ENCODE measurements at regions not wholly inside any gene's neighbourhood (a gene's known extent, or its start where the extent isn't known, plus 50 kb on each side); places are given as distances from the start of the nearest gene placed in this dataset.
"Not testable (repeated sequence)": the region's sequence is repeated elsewhere in the genome, so short reads cannot be mapped to it uniquely, and the experiment has no call there.

- no peak for TF ChIP-seq CTCF (IDR thresholded peaks at IDR 0.05)
- no peaks in the 10 kb centered on the region for H3K9me3 ChIP-seq
- DNase-seq (ENCODE audit: low spot score in 2 of 2): no peak
- H3K27me3 ChIP-seq: no peaks in the 10 kb centered on the region
- H3K27ac ChIP-seq: no peak overlapping the region
- H3K36me3 ChIP-seq: no peaks in the 10 kb centered on the region
- H3K4me3 ChIP-seq: no peak overlapping the region
- intact Hi-C loops (cut with DNase I): no loop called here
- H3K4me1 ChIP-seq: no peaks in the 10 kb centered on the region
Measured at GRCh38 chr3:165607221-165607620, 230.0 kb downstream of the BCHE start.

- no peaks in the 10 kb centered on the region for H3K27me3 ChIP-seq
- no peaks in the 10 kb centered on the region for H3K9me3 ChIP-seq
- H3K4me3 ChIP-seq: no peak overlapping the region
- DNase-seq (ENCODE audit: low spot score in 2 of 2): no peak
- no peak for TF ChIP-seq CTCF (IDR thresholded peaks at IDR 0.05)
- no peaks in the 10 kb centered on the region for H3K36me3 ChIP-seq
- intact Hi-C loops (cut with DNase I): no loop called here
- H3K4me1 ChIP-seq: no peaks in the 10 kb centered on the region
- H3K27ac ChIP-seq: no peak overlapping the region
Measured at GRCh38 chr3:165603196-165603595, 234.0 kb downstream of the BCHE start.

GRCh38 chr3:165572566-165572965 lies 264.7 kb downstream of the BCHE start:
- H3K27ac ChIP-seq; H3K9me3 ChIP-seq; DNase-seq (ENCODE audit: low spot score in 2 of 2); H3K36me3 ChIP-seq; H3K27me3 ChIP-seq; intact Hi-C loops (cut with DNase I); H3K4me1 ChIP-seq; H3K4me3 ChIP-seq: not testable (repeated sequence)

- no peaks in the 10 kb centered on the region for H3K4me1 ChIP-seq
- no peak for TF ChIP-seq CTCF (IDR thresholded peaks at IDR 0.05)
- H3K27ac ChIP-seq: no peak overlapping the region
- no peaks in the 10 kb centered on the region for H3K9me3 ChIP-seq
- H3K4me3 ChIP-seq: no peak overlapping the region
- intact Hi-C loops (cut with DNase I): no loop called here
- H3K27me3 ChIP-seq: no peaks in the 10 kb centered on the region
- no peak for DNase-seq (ENCODE audit: low spot score in 2 of 2)
- H3K36me3 ChIP-seq: no peaks in the 10 kb centered on the region
Measured at GRCh38 chr3:165568907-165569462, 268.2 kb downstream of the BCHE start.

GRCh38 chr3:165555785-165556184 lies 281.4 kb downstream of the BCHE start:
- Histone ChIP-seq H3K9me3 (no peaks in the 10 kb centered on the region), H3K4me1 (no peaks in the 10 kb centered on the region), H3K27me3 (no peaks in the 10 kb centered on the region), H3K4me3 (no peak overlapping the region), H3K36me3 (no peaks in the 10 kb centered on the region), H3K27ac (no peak overlapping the region)
- DNase-seq (ENCODE audit: low spot score in 2 of 2): no peak
- intact Hi-C loops (cut with DNase I): no loop called here
- TF ChIP-seq CTCF (IDR thresholded peaks at IDR 0.05): no peak

- intact Hi-C loops (cut with DNase I): no loop called here
- no peak for DNase-seq (ENCODE audit: low spot score in 2 of 2)
- no peak for TF ChIP-seq CTCF (IDR thresholded peaks at IDR 0.05)
- H3K9me3 ChIP-seq: no peaks in the 10 kb centered on the region
- no peaks in the 10 kb centered on the region for H3K36me3 ChIP-seq
- H3K4me3 ChIP-seq: no peak overlapping the region
- H3K27me3 ChIP-seq: no peaks in the 10 kb centered on the region
- no peak overlapping the region for H3K27ac ChIP-seq
- no peaks in the 10 kb centered on the region for H3K4me1 ChIP-seq
Measured at GRCh38 chr3:165553371-165553770, 283.9 kb downstream of the BCHE start.

All from ascending aorta (tissue), 2 donors.